Tibial nerve (tissue), 4 donors: ENCODE measurements at regions not wholly inside any gene's neighbourhood (a gene's known extent, or its start where the extent isn't known, plus 50 kb on each side); places are given as distances from the start of the nearest gene placed in this dataset.

Experiments
- DNase-seq, 2 donors: peaks; one replicate each; pipeline ENCODE4 v3.0.0-alpha.2; 2019; ENCODE audit warnings: low spot score in 2 of 2
- H3K27ac ChIP-seq, 4 donors: fragments of 200-600 bp; sonication (generic) in 3 of 4; one replicate each; pipeline ENCODE4 v1.5.1; 2017 to 2019; ENCODE audit warnings: mild to moderate bottlenecking in 1 of 4
- H3K27me3 ChIP-seq, 2 donors: fragments of 200-600 bp; sonication (generic) in 1 of 2; one replicate each; pipeline versions ENCODE4 v1.5.1 to v1.6.0; 2017 to 2019
- H3K36me3 ChIP-seq, 3 donors: fragments of 200-600 bp; sonication (generic); one replicate each; pipeline ENCODE4 v1.5.1; 2018 to 2019
- H3K4me1 ChIP-seq, 4 donors: fragments of 200-600 bp; sonication (generic) in 3 of 4; one replicate each; pipeline ENCODE4 v1.5.1; 2017 to 2019
- H3K4me3 ChIP-seq, 4 donors: fragments of 200-600 bp; sonication (generic) in 3 of 4; one replicate each; pipeline ENCODE4 v1.5.1; 2017 to 2019; ENCODE audit warnings: mild to moderate bottlenecking in 1 of 4, moderate library complexity in 1 of 4
- H3K9me3 ChIP-seq, 4 donors: fragments of 200-600 bp; sonication (generic) in 3 of 4; one replicate each; pipeline ENCODE4 v1.5.1; 2017 to 2019
- CTCF ChIP-seq, 5 experiments: fragments of 200-600 bp in 3 of 5; fragments of 450-650 bp in 2 of 5; sonication (generic) in 3 of 5; IDR thresholded peaks; one replicate each; pipeline ENCODE4 v1.5.1; 2016 to 2019; ENCODE audit warnings: antibody characterized with exemption in 5 of 5, mild to moderate bottlenecking in 3 of 5, moderate library complexity in 2 of 5
- EP300 ChIP-seq, 2 donors: sonication (generic); formaldehyde crosslinking; IDR thresholded peaks; one replicate each; pipeline ENCODE4 v1.6.1; 2017; ENCODE audit warnings: antibody characterized with exemption in 2 of 2, mild to moderate bottlenecking in 1 of 2
- POLR2A ChIP-seq, 2 donors: fragments of 450-650 bp; IDR thresholded peaks; one replicate each; pipeline ENCODE4 v1.6.1; 2017; ENCODE audit warnings: antibody characterized with exemption in 2 of 2, mild to moderate bottlenecking in 2 of 2, moderate library complexity in 2 of 2
- WGBS, 2 donors: methylation state at CpG; one replicate each; pipeline ENCODE4 v1.1.5; 2018; 5-methylcytosine and 5-hydroxymethylcytosine counted together

GRCh38 chr3:137906985-137907649 is 102.8 kb upstream of the CLDN18 start:
- H3K27me3 ChIP-seq, result no peaks in the 10 kb centered on the region
- no peak for DNase-seq
- WGBS, 2 donors, result 86 to 90% methylated on average over 10 of the region's 10 CpGs
- no peak overlapping the region for H3K4me3 ChIP-seq
- H3K4me1 ChIP-seq, result no peaks in the 10 kb centered on the region
- no peak for TF ChIP-seq POLR2A (IDR thresholded peaks at IDR 0.05)
- no peak for TF ChIP-seq CTCF (IDR thresholded peaks at IDR 0.05)
- H3K36me3 ChIP-seq, result no peaks in the 10 kb centered on the region
- peaks cover 0 to 40% (median 0%) of the 10 kb centered on the region in 4 donors for H3K9me3 ChIP-seq
- no peak overlapping the region for H3K27ac ChIP-seq

DNA sequence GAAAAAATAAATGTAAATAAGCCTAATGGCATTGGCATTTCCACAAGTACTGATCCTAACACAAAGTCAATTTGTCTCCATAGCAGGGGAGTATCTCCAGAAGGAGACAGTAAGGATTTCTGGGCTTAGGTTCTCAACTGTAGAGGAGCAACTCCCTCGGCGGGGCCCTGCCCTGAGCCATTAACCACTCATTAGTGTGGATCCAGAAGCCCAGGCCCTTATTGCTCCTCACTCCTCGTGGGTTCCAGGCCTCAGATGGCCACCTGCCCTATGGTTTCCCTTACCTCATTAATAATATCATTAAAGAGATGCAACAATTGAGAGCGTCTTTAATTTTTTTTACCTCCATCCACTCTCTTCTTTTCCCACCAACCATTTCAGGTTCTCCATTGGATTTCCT is 85.3 kb upstream of the CLDN18 start:
- TF ChIP-seq CTCF (IDR thresholded peaks at IDR 0.05) (no peak), EP300 (IDR thresholded peaks at IDR 0.05) (no peak), POLR2A (IDR thresholded peaks at IDR 0.05) (no peak)
- Histone ChIP-seq H3K4me1 (no peaks in the 10 kb centered on the region), H3K27me3 (no peaks in the 10 kb centered on the region), H3K4me3 (no peak overlapping the region), H3K9me3 (no peaks in the 10 kb centered on the region), H3K27ac (no peak overlapping the region), H3K36me3 (no peaks in the 10 kb centered on the region)
- 77 to 81% methylated on average over 4 of the region's 4 CpGs for whole genome bisulfite sequencing, 2 donors
- DNase-seq, result no peak

DNA sequence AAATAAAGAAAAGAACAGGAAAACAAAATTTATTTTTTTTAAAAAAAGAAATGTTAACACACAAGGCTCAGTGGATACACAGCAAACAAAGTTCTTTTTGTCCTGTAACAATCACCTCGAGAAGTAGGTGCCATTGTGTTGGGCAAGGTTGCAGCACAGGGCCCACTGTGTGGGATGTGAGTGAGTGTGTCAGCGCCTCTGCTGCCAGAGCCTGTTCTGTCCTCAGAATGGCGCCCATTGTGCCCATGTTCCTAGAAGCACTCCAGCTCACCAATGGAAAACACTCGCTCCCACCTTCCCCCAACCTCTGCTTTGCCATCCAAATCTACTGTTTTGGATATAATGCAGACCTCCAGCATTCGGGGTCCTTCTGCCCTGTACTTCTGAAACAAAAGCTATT is 84.9 kb upstream of the CLDN18 start:
- no peak for TF ChIP-seq EP300 (IDR thresholded peaks at IDR 0.05)
- no peak for TF ChIP-seq CTCF (IDR thresholded peaks at IDR 0.05)
- no peak for TF ChIP-seq POLR2A (IDR thresholded peaks at IDR 0.05)
- no peaks in the 10 kb centered on the region for H3K9me3 ChIP-seq
- H3K36me3 ChIP-seq, result no peaks in the 10 kb centered on the region
- no peak for DNase-seq
- H3K4me1 ChIP-seq, result no peaks in the 10 kb centered on the region
- no peaks in the 10 kb centered on the region for H3K27me3 ChIP-seq
- H3K27ac ChIP-seq, result no peak overlapping the region
- no peak overlapping the region for H3K4me3 ChIP-seq
- 63 to 80% methylated on average over 5 of the region's 5 CpGs for WGBS, 2 donors

GRCh38 chr3:137926991-137927390 is 83.0 kb upstream of the CLDN18 start:
- no peak for TF ChIP-seq EP300 (IDR thresholded peaks at IDR 0.05)
- no peak for TF ChIP-seq CTCF (IDR thresholded peaks at IDR 0.05)
- no peak for TF ChIP-seq POLR2A (IDR thresholded peaks at IDR 0.05)
- Histone ChIP-seq H3K4me3 (no peak overlapping the region), H3K4me1 (no peaks in the 10 kb centered on the region), H3K36me3 (no peaks in the 10 kb centered on the region), H3K27ac (no peak overlapping the region), H3K27me3 (no peaks in the 10 kb centered on the region), H3K9me3 (no peaks in the 10 kb centered on the region)
- WGBS, 2 donors, result 79 to 87% methylated on average over 2 of the region's 2 CpGs
- DNase-seq, result no peak

- no peak for TF ChIP-seq CTCF (IDR thresholded peaks at IDR 0.05)
- TF ChIP-seq EP300 (IDR thresholded peaks at IDR 0.05), result no peak
- TF ChIP-seq POLR2A (IDR thresholded peaks at IDR 0.05), result no peak
- Histone ChIP-seq H3K4me1 (no peaks in the 10 kb centered on the region), H3K9me3 (no peaks in the 10 kb centered on the region), H3K27me3 (no peaks in the 10 kb centered on the region), H3K4me3 (no peak overlapping the region), H3K36me3 (no peaks in the 10 kb centered on the region), H3K27ac (no peak overlapping the region)
- DNase-seq, result no peak
- WGBS, 2 donors, result 76 to 78% methylated on average over 3 of the region's 3 CpGs
These were observed 79.0 kb upstream of the CLDN18 start for GRCh38 chr3:137930976-137931375.
